ENCODE measurements at regions not wholly inside any gene's neighbourhood (a gene's known extent, or its start where the extent isn't known, plus 50 kb on each side); places are given as distances from the start of the nearest gene placed in this dataset.
"Not testable (repeated sequence)": the region's sequence is repeated elsewhere in the genome, so short reads cannot be mapped to it uniquely, and the experiment has no call there.

DNA sequence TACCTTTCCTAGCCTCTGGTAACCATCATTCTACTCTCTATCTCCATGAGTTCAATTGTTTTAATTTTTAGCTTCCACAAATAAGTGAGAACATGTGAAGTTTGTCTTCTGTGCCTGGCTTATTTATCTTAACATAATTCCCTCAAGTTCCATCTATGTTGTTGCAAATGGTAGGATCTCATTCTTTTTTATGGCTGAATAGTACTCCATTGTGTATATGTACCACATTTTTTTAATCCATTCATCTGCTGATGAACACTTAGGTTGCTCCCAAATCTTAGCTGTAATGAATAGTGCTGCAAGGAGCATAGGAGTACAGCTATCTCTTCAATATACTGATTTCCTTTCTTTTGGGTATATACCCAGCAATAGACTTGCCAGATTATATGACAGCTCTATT lies 78.8 kb upstream of the CREB5 start:
- H2BK12ac ChIP-seq (ENCODE audit: low read depth, low read length); H4K20me1 ChIP-seq (replicated peaks in 1 of 2; ENCODE audit: control insufficient read depth in 1 of 2, insufficient read depth in 2 of 2, low read length in 2 of 2); DNase-seq (ENCODE audit: low read depth in 1 of 2, low spot score in 2 of 2); H2BK15ac ChIP-seq (ENCODE audit: low read length); H3K56ac ChIP-seq (replicated peaks; ENCODE audit: insufficient read length, low read depth, low read length); POLR2A ChIA-PET (ENCODE audit: partially characterized antibody); H2AFZ ChIP-seq (ENCODE audit: low read length); FAIRE-seq; H2BK120ac ChIP-seq (replicated peaks; ENCODE audit: low read depth, low read length); H4K91ac ChIP-seq (replicated peaks; ENCODE audit: insufficient read length, low read length); H3K18ac ChIP-seq (ENCODE audit: extremely low read depth, low read length); H3K9me3 ChIP-seq (ENCODE audit: insufficient read depth in 2 of 2, low read depth in 1 of 2, low read length in 1 of 2); H3K79me2 ChIP-seq (ENCODE audit: control insufficient read depth in 1 of 2, insufficient read depth in 2 of 2, low read length in 2 of 2); H3K23ac ChIP-seq (ENCODE audit: insufficient read length); H3K4me1 ChIP-seq (replicated peaks in 1 of 4; ENCODE audit: control insufficient read depth in 3 of 4, insufficient read depth in 4 of 4, low read length in 3 of 4); H4K8ac ChIP-seq (ENCODE audit: extremely low read depth, insufficient read depth, low read length); H3K36me3 ChIP-seq (ENCODE audit: control insufficient read depth in 2 of 4, insufficient read depth in 4 of 4, low read length in 3 of 4); H3K14ac ChIP-seq (ENCODE audit: insufficient read length); H3K9ac ChIP-seq (replicated peaks in 1 of 4; ENCODE audit: extremely low read depth in 1 of 4, low read depth in 3 of 4, low read length in 3 of 4); H3K23me2 ChIP-seq (ENCODE audit: low read depth, low read length); H2BK5ac ChIP-seq (ENCODE audit: low read depth, low read length); H3K27me3 ChIP-seq (replicated peaks in 1 of 4; ENCODE audit: control insufficient read depth in 3 of 4, extremely low read depth in 1 of 4, insufficient read depth in 3 of 4, low read length in 3 of 4); H3K4ac ChIP-seq (replicated peaks; ENCODE audit: insufficient read length, low read depth, low read length); H3K4me3 ChIP-seq (ENCODE audit: extremely low read depth in 1 of 4, insufficient read depth in 2 of 4, low read depth in 3 of 4, low read length in 4 of 4); H4K5ac ChIP-seq (ENCODE audit: insufficient read length, low read depth, low read length); H3K27ac ChIP-seq (ENCODE audit: low read depth, low read length); H3K4me2 ChIP-seq (ENCODE audit: insufficient read depth in 1 of 2, low read depth in 2 of 2, low read length in 2 of 2); H2BK20ac ChIP-seq (ENCODE audit: low read length); H2AK5ac ChIP-seq (ENCODE audit: low read depth, low read length); H3K79me1 ChIP-seq (ENCODE audit: low read depth, low read length): not testable (repeated sequence)
- CTCF ChIA-PET (ENCODE audit: partially characterized antibody): interaction anchor here (0.6 to 5.4 kb wide), 2 partner anchors 14 to 29 kb away, joined by 3 to 31 read pairs; no protein-coding TSS in a partner anchor

Data from H1 (cell line).